Uterus (tissue), 2 donors: ENCODE measurements at regions not wholly inside any gene's neighbourhood (a gene's known extent, or its start where the extent isn't known, plus 50 kb on each side); places are given as distances from the start of the nearest gene placed in this dataset.

Experiments
- CTCF ChIP-seq, 4 experiments: fragments of 200-600 bp in 2 of 4; fragments of 450-650 bp in 2 of 4; sonication (generic) in 2 of 4; IDR thresholded peaks; one replicate each; pipeline ENCODE4 v1.5.1; 2016 to 2019; ENCODE audit warnings: antibody characterized with exemption in 4 of 4, mild to moderate bottlenecking in 2 of 4, moderate library complexity in 1 of 4
- POLR2A ChIP-seq, 2 donors: fragments of 450-650 bp; IDR thresholded peaks; one replicate each; pipeline ENCODE4 v1.6.1; 2016; ENCODE audit warnings: antibody characterized with exemption in 2 of 2, mild to moderate bottlenecking in 1 of 2, moderate library complexity in 1 of 2

GRCh38 chr4:22090661-22091351 lies 142.2 kb upstream of the KCNIP4 start:
- TF ChIP-seq CTCF (IDR thresholded peaks at IDR 0.05) = no peak
- TF ChIP-seq POLR2A (IDR thresholded peaks at IDR 0.05) = no peak
